Activated T-cell treated with anti-CD3 and anti-CD28 coated beads, Interleukin-2, amount 50 U/mL, for 4 hours (primary cell): ENCODE measurements at regions not wholly inside any gene's neighbourhood (a gene's known extent, or its start where the extent isn't known, plus 50 kb on each side); places are given as distances from the start of the nearest gene placed in this dataset.

Experiments
- ATAC-seq, 2 donors: fragments of 200-7000 bp; cut with Tn5 transposase; one replicate each; pipeline ENCODE4 v1.10.0; 2021
- DNase-seq: peaks from one replicate; pipeline ENCODE4 v3.0.0-alpha.2; 2020
- H3K27me3 Mint-ChIP-seq: one replicate; pipeline ENCODE4 v1.8.0; 2021; ENCODE audit warnings: low read depth, mixed read lengths
- H3K36me3 Mint-ChIP-seq: one replicate; pipeline ENCODE4 v1.8.0; 2022; ENCODE audit warnings: mixed read lengths; ENCODE audit not compliant: insufficient read depth
- H3K4me1 Mint-ChIP-seq: one replicate; pipeline ENCODE4 v1.8.0; 2021; ENCODE audit warnings: low read depth, mixed read lengths
- H3K4me3 Mint-ChIP-seq: one replicate; pipeline ENCODE4 v1.8.0; 2021; ENCODE audit warnings: mild to moderate bottlenecking, moderate library complexity, mixed read lengths
- H3K9me3 Mint-ChIP-seq: one replicate; pipeline ENCODE4 v1.8.0; 2021; ENCODE audit warnings: mixed read lengths

DNA sequence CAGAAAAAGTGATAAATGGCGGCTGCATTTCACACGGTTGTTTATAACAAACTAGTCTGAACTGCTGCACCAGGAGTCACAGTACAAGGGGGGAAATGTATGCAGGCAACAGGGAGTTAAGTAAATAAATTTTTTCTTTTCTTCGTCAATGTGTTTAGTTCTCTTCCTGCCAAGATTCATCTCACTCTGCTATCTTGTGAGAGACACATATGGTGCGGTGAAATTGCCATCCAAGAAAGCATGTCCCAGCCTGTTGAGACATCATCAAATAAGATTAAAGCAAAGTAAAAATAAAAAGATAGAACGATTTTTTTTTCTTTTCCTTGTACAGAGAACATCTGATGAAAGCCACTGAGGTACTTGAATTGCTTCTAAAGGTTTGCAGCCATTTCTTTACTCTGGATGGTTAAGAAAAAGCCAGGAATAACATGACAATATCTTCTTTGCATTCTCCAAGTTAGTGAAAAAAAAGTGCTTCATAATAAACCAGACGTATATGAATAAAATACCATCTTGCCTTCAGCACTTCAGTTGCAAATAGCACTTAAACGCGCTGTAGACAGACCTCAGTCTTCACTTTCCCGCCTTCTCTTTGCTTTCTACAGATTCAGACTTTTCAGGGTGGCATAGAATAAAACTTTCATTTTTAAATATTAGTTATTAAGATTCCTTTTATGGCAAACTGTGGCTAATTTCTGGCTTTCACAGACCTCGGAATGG lies 506.2 kb upstream of the ZFHX3 start:
- no peaks in the 10 kb centered on the region for H3K9me3 Mint-ChIP-seq
- DNase-seq (no peak), ATAC-seq (no peak)
- H3K4me3 Mint-ChIP-seq: no peak overlapping the region
- no peaks in the 10 kb centered on the region for H3K36me3 Mint-ChIP-seq
- H3K4me1 Mint-ChIP-seq: no peaks in the 10 kb centered on the region
- peaks cover 6% of the 10 kb centered on the region for H3K27me3 Mint-ChIP-seq

DNA sequence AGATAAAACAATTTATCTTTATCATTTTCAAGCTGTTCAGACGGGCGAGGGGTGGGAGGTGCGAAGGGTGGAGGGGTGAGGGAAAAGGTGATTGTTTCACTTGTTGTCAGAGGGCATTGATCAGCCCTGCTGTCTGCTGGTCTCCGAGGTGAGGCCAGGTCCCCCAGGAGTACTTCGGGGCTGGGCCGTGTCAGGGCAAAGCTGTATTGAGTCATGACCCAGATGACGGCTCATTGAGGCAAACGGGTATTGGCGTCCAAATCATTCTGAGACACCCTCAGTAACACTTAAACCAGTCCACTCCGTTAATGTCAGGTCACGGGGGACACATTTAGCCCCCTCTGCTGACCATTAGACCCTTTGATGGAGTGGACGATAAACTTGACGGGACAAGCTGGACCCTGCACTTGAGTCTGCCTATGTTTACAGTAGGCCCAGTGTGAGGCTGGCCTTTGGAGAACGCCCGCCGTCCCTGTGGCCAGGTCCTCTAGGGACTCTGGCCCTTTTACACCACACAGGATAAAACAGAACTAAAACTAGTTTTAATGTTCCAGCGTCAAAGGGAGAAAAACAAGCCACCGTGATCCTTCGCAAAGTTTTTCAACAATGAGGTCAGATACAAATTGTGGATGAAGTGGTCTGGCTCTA lies 502.2 kb upstream of the ZFHX3 start:
- no peak overlapping the region for H3K4me3 Mint-ChIP-seq
- H3K36me3 Mint-ChIP-seq: no peaks in the 10 kb centered on the region
- H3K9me3 Mint-ChIP-seq: no peaks in the 10 kb centered on the region
- no peak for DNase-seq
- ATAC-seq: no peak
- no peaks in the 10 kb centered on the region for H3K4me1 Mint-ChIP-seq
- H3K27me3 Mint-ChIP-seq: peaks cover 29% of the 10 kb centered on the region

DNA sequence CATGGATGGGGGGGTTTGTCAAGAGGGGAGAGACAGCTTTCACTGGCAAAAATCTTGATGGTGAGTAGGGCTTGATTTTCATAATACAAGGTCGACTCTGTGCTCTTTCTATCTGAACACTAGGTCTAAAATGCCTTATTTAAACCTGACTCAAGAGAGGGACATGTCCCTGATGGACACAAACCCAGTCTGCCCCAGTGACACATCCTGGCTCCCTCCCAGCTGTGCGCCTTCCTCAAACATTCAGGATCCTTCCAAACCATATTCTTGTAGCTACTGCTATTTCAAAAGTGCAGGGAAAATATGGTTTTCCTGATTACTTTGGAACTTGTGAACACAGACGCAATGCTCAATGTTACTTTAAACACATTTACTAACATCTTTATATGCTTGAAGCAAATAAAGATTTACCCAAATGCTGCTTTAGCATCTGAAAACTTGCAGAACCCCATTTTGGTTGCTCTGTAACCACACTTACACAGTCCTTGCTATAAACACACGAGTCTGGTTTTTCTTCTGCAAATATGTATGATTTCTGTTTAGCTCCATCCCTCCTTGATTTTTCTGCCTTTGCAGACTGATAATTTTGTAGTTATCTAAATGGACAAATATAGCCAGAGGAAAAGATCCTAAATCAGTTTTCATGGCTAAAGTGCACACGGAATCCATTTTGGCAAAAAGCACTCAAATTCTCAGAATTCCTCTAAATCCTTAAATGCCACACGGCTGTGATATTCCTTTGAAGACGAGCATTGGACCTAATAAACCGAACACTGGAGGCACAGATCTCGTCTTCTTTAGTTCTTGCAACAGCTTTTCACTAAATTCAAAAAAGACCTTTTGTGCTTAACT lies 499.9 kb upstream of the ZFHX3 start:
- Mint-ChIP-seq H3K9me3 (no peaks in the 10 kb centered on the region), H3K36me3 (no peaks in the 10 kb centered on the region), H3K4me1 (no peaks in the 10 kb centered on the region), H3K27me3 (peaks cover 48% of the 10 kb centered on the region), H3K4me3 (no peak overlapping the region)
- no peak for ATAC-seq
- no peak for DNase-seq

DNA sequence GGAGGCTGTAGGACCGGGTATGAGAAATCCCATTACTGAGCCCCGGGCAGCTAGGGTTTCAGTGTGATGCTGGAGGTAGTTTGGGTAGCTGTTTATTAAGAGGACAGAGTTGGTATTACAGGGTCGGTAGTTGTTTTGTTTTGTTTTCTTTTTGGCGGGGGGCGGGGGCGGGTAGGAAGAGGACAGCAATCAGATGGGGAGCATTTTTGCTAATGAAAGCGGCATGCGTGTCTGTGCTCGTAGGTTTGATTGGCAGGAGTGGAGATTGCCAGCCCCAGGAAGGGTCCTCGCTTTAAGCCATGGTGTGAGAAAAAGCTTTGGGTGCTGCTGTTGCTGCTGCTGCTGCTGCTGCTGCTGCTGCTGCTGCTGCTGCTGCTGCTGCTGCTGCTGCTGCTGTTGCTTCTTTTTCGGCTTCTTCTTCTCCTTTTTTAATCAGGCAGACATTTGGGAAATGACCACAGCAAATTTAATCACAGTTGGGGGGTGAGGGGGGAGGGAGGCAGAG lies 498.5 kb upstream of the ZFHX3 start:
- Mint-ChIP-seq H3K36me3 (no peaks in the 10 kb centered on the region), H3K4me3 (no peak overlapping the region), H3K9me3 (no peaks in the 10 kb centered on the region), H3K4me1 (no peaks in the 10 kb centered on the region), H3K27me3 (peaks cover 51% of the 10 kb centered on the region)
- ATAC-seq (no peak), DNase-seq (no peak)

DNA sequence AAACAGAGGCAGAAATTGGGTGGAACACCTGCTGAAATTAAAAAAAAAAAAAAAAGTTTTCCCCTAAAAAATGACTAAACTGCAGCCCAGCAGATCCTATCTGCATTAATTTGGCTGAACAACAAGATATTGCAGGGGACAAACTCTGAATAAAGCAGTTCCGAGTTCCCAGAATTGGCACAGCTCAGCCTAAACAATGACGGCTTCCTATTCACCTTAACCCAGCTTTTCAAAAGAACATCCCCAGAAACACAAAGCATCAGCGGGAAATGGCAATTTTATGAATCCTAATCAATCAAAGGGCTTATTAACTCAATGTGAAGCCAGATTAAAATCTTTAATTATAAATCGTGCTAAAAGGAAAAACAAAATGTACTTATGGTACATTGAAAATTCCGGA lies 497.8 kb upstream of the ZFHX3 start:
- no peak overlapping the region for H3K4me3 Mint-ChIP-seq
- no peak for ATAC-seq
- no peaks in the 10 kb centered on the region for H3K36me3 Mint-ChIP-seq
- no peaks in the 10 kb centered on the region for H3K9me3 Mint-ChIP-seq
- DNase-seq: no peak
- peaks cover 51% of the 10 kb centered on the region for H3K27me3 Mint-ChIP-seq
- no peaks in the 10 kb centered on the region for H3K4me1 Mint-ChIP-seq

DNA sequence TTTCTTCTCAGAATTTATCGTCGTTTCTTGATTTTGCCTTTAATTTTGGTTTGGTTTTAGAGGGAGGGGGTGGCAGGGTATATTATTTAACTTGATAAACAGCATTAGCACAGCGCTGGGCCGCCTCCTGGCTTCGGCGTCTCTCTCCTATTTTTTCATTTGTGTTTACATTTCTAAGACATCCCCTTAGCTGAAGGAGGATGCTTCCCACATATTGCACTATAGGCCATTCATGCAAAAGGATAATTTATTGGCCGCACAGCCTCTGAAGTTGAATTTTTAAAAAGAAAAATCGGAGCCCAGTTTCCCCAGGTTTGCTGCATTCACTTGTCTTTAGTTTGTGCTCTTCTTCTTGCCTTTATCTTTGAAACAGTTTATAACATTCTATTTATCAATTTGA lies 497.4 kb upstream of the ZFHX3 start:
- no peak for DNase-seq
- Mint-ChIP-seq H3K4me1 (no peaks in the 10 kb centered on the region), H3K27me3 (peaks cover 53% of the 10 kb centered on the region), H3K36me3 (no peaks in the 10 kb centered on the region), H3K9me3 (no peaks in the 10 kb centered on the region), H3K4me3 (no peak overlapping the region)
- no peak for ATAC-seq

DNA sequence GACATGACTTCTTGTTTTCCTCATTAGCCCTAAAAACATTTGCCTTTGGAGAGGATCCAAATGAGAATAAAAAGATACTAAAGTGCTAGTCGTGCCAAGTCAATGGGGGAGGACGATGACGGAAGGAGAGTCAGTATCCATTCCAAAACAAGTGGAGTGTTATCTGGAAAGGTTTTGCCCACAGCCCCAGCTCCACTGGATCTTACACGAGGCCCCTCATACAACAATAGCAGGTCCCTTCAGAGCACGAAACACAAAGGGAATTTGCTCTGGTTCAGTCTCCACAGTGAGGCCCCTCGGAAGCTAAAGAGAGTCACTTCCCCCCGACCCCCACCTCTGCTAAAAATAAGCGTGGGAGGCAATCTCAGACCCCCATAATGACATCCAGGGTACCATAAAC lies 496.9 kb upstream of the ZFHX3 start:
- H3K4me1 Mint-ChIP-seq: no peaks in the 10 kb centered on the region
- no peak overlapping the region for H3K4me3 Mint-ChIP-seq
- H3K27me3 Mint-ChIP-seq: peaks cover 53% of the 10 kb centered on the region
- H3K9me3 Mint-ChIP-seq: no peaks in the 10 kb centered on the region
- DNase-seq (no peak), ATAC-seq (no peak)
- H3K36me3 Mint-ChIP-seq: no peaks in the 10 kb centered on the region

DNA sequence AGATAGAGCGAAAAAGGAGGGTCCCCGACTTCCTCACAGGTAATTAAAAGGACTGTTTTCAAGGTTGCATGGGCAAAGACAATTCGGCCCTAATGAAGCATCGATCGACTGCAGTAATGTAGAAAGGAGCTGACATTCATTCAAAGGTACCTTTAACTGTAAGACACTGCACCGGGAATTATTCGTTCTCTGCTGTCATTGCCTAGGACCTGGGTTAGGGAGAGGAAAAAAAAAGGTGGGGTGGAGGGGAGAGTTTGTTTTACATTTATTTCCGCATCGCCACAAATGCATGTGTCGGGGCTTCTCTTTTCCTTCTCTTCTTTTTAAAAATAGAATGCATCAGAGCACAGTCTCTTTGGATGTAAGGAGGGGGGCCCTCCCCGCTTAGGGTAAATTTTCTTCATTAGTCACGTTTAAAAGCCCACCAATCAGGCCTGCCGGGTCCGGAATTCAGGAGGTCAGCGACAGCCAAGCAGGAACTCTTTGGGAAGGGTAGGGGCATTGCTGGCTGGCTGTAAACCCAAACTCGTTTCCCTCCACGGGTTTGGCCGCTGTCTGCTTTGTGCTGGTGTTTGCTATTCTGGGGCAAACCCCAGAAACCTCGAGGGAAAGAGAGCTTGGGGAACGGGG lies 496.2 kb upstream of the ZFHX3 start:
- no peaks in the 10 kb centered on the region for H3K9me3 Mint-ChIP-seq
- no peaks in the 10 kb centered on the region for H3K36me3 Mint-ChIP-seq
- no peak overlapping the region for H3K4me3 Mint-ChIP-seq
- H3K4me1 Mint-ChIP-seq: no peaks in the 10 kb centered on the region
- peaks cover 49% of the 10 kb centered on the region for H3K27me3 Mint-ChIP-seq
- ATAC-seq (no peak), DNase-seq (no peak)

DNA sequence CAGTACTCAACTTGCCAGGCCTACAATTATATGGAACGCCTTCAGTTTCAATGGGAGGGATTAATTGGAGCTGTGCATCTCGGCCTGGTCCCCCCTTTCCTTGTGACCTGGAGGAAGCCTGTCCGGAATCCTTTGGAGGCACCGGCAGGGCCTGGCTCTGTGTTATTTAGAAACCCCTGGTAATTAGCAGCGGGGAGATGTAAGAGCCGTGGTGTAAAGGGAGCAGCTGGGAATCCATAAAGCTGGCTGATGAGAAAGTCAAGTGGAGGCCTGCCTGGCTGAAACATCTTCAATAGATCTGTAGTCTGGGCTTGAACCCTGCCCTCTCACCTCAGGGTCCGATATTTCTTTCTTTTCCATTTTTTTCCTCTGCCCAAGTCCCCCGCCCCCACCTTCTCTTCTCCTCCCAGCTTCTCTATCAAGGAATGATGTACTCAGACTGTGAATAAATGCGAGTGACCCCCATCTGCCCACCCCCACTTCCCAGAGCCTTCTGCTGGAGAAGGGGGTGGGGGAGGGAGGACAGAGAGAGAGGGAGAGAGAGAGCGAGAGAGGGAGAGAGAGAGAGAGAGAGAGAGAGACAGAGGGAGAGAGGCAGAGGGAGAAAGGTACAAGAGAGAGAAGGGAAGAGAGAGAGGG lies 495.5 kb upstream of the ZFHX3 start:
- no peak for DNase-seq
- H3K4me1 Mint-ChIP-seq: no peaks in the 10 kb centered on the region
- peaks cover 49% of the 10 kb centered on the region for H3K27me3 Mint-ChIP-seq
- no peak overlapping the region for H3K4me3 Mint-ChIP-seq
- no peak for ATAC-seq
- no peaks in the 10 kb centered on the region for H3K36me3 Mint-ChIP-seq
- no peaks in the 10 kb centered on the region for H3K9me3 Mint-ChIP-seq

DNA sequence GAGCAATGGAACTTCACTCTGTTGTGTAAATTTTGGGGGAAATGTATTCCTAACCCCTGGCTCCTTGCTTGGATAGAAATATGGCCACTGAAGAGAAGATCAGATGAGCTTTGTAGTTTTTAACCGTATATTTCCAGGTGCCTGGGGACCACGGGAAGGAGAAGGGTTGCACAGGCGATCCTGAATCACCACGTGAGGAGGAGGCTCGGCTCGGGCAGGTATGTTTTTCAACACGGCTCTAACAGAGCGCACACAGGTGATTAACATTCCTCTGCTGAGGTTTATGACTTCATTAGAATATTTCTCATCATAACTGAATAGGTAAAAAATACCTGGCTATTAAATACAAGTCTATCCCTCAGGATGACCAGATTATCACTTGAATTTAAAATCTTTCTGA lies 495.0 kb upstream of the ZFHX3 start:
- Mint-ChIP-seq H3K27me3 (peaks cover 48% of the 10 kb centered on the region), H3K36me3 (no peaks in the 10 kb centered on the region)

DNA sequence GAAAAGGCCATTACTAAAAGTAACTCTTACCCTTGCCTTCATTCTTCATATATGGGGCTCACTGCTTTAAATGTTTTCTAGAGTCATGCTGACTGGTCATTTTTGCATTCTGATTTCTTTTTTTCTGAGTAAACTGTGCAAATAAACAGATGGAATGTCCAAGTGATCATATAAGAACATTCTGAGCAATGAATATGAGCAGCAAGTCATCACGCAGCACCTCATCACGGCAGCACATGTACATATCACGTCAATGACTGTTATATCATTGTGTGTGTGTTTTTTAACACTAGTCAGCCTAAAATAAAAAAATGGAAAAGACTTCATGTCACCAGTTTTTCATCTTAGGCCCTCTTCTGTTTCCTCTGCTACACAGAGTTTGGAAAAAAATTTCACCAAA lies 490.0 kb upstream of the ZFHX3 start:
- ATAC-seq: no peak
- Mint-ChIP-seq H3K27me3 (peaks cover 6% of the 10 kb centered on the region), H3K9me3 (peaks cover 3% of the 10 kb centered on the region), H3K36me3 (no peaks in the 10 kb centered on the region), H3K4me3 (no peak overlapping the region), H3K4me1 (no peaks in the 10 kb centered on the region)
- DNase-seq: no peak

More for the DNA sequence above, 495.0 kb upstream of the ZFHX3 start:
- no peaks in the 10 kb centered on the region for H3K9me3 Mint-ChIP-seq
- no peak overlapping the region for H3K4me3 Mint-ChIP-seq
- no peaks in the 10 kb centered on the region for H3K4me1 Mint-ChIP-seq
- ATAC-seq (no peak), DNase-seq (no peak)

DNA sequence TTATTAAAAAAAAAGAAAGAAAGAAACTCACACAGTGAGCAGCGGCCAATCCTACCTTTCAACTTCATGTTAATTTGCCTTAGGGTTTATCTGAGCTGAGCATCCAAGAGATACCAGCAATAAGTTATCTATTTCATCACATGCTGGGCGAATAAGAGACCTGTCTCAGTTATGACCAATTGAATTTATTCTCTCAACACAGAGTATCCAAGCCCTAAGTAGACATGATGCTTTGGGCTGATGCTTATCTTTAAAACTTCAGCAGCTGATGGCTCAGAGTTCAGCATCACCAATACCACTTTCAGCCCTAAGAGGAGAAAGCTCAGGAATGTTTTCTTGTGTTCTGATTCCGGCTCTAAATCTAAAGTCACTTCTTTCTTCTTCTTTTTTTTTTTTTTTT lies 489.0 kb upstream of the ZFHX3 start:
- peaks cover 3% of the 10 kb centered on the region for H3K9me3 Mint-ChIP-seq
- H3K4me3 Mint-ChIP-seq: no peak overlapping the region
- H3K4me1 Mint-ChIP-seq: no peaks in the 10 kb centered on the region
- no peaks in the 10 kb centered on the region for H3K36me3 Mint-ChIP-seq
- DNase-seq (no peak), ATAC-seq (no peak)
- H3K27me3 Mint-ChIP-seq: peaks cover 2% of the 10 kb centered on the region

DNA sequence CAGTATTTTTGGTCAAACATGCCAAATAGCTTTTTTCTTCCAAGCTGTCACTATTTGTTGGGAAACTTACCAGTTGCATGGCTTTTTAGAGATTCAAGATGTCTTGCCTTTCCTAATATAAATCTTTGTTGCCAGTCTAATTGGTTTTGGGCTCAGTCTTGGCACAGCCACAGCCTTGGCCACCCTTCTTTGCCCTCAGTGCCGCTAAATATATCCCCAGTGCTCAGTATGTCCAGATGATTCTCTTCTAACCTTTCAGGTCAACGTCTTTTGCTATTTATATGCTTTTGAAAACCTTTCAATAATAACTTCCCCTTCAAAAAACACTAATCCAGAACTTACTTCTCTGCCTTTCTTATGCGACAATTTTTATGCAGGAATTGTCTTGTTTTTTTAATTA lies 483.1 kb upstream of the ZFHX3 start:
- no peak overlapping the region for H3K4me3 Mint-ChIP-seq

DNA sequence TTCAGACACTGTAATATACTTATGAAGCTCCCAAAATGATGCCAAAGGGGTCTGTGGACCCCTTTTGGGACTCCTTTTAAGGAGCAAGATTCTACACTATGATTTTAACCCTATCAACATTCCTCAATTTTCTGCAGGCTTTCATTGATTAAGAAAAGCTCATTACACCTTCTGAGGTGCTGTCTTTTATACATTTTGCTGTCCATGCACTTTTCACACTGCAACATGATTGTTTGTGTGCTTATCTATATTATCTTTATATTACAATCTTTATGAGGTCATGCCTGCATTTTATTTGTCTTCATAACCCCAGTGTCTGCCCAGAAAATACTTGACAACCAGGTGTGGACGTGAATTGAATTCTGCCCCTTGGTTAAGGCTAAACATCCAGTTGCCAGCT lies 482.6 kb upstream of the ZFHX3 start:
- Mint-ChIP-seq H3K9me3 (peaks cover 3% of the 10 kb centered on the region), H3K36me3 (no peaks in the 10 kb centered on the region), H3K27me3 (no peaks in the 10 kb centered on the region), H3K4me3 (no peak overlapping the region), H3K4me1 (no peaks in the 10 kb centered on the region)
- ATAC-seq (no peak), DNase-seq (no peak)

More for the DNA sequence above, 483.1 kb upstream of the ZFHX3 start:
- ATAC-seq (no peak), DNase-seq (no peak)
- no peaks in the 10 kb centered on the region for H3K27me3 Mint-ChIP-seq
- H3K9me3 Mint-ChIP-seq: peaks cover 3% of the 10 kb centered on the region
- no peaks in the 10 kb centered on the region for H3K36me3 Mint-ChIP-seq
- H3K4me1 Mint-ChIP-seq: no peaks in the 10 kb centered on the region
